ENCODE measurements at regions not wholly inside any gene's neighbourhood (a gene's known extent, or its start where the extent isn't known, plus 50 kb on each side); places are given as distances from the start of the nearest gene placed in this dataset.
"Not testable (repeated sequence)": the region's sequence is repeated elsewhere in the genome, so short reads cannot be mapped to it uniquely, and the experiment has no call there.

DNA sequence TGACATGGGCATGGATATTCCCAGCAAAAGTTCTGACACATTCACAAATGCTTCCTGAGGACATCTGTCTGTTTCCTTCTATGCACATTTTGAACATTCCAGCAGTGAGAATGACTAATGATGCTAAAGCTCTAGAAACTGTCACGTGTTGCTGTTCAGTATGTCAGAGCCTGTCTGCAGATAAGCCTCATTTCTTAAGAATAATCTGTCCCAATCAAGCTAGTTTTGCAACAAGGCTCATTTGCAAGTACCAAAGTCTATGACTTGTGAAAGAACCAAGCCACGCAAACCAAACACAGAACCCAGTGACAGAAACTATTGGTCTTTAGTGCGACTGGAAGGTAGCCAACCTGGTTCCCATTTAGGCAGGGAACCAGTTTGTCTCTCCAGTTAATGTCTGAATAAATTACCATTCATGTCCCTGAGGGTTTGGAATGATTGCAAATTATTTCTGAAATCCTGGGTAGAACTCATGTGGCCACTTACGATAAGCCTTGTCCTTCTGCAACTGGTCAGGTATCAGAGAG lies 178.5 kb downstream of the C9orf152 start:
- no peak for DNase-seq

DNA sequence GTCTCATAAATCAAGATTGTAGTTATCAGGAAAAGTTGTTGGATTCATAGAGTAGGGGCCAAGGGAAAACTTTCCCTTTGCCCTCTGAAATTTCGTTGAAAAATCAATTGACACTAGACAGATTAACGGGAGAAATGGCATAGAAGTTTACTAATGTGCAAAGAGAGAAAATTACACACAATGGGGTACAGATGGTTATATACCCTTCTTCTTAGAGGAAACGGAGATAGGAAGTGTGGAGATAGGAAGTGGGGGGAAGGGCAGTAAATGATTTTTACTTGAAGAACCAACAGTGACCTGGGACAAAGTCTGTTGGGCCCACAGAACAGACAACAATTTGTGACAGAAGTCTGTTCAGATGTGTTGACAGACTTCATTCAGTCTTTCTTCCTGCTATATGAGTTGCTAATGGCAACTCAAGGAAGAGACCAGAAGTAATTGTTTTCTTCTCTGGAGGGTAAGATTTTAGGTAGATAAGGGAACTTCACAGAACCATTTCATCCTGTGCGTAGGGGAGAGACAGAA lies 177.9 kb downstream of the C9orf152 start:
- DNase-seq: no peak

DNA sequence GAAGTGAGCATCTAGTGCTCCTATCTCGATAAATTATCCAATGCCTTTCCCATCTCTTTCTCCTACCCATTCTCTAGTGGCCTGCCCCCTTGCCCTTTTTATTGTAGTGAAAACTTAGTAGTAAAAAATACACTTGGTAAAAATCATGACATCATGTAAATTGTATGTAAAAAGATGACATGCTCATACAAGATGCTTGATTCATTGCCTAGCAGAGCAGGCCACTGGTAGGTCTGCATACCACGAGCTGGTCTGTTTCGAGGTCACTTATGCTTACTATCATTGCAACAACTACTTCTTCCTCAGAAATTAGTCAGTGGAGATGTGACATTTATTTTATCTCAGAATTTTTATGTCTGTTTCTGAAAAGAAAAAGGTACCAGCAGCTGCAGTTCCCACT lies 177.3 kb downstream of the C9orf152 start:
- DNase-seq: no peak

DNA sequence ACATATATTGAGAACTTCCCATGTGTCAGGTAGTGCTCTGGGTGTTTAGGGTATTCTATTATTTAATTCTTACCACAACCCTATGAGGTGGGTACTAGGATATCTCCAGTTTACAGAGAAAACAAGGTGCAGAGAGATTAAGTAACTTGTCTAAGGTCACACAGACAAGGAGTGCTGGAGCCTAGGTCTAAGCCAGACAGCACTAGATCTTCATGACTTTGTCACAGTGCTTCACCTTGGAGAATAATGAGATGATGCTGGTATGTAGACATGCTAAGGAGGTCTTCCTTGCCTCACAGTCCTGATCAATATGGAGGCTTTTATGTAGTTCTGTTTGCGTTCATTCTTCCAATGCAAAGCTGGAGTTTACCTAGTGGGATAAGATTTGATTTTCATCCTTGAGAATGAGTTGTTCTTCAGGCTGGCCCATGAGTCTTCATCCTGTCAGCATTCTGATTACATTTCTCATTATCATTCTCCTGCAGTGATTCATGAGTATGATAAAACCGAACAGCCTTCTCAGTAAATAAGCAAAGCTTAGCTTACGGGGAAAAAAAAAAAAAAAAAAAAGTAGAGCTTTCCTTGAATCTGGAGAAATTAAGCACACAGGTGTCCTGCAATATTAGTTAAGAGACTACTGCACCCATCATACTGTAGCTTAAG lies 176.3 kb downstream of the C9orf152 start:
- DNase-seq: no peak

DNA sequence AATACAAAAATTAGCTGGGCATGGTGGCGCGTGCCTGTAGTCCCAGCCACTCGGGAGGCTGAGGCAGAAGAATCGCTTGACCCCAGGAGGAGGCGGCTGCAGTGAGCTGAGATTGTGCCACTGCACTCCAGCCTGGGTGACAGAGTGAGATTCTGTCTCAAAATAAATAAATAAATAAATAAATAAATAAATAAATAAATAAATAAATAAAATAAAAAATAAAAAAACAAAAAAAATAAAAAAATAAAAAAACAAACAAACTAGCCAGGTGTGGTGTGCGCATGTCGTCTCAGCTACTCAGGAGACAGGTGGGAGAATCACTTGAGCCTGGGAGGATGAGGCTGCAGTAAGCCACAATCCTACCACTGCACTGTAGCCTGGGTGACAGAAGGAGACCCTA lies 175.4 kb downstream of the C9orf152 start:
- not testable (repeated sequence) for DNase-seq

DNA sequence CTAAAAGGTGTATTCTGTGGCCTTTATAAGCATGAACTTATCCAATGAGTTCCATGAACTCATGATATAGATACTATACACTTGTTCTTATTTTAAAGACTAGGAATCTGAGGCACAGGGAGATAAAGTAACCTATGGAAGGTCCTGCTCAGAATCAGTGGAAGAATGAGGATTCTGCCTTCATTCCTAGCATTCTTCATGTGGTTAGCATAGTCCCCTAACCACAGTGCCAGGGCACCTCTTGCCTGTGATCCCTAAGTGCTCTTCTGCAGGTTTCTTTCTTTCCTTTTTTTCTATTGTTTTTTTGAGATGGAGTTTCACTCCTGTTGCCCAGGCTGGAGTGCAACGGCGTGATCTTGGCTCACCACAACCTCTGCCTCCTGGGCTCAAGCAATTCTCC lies 174.1 kb downstream of the C9orf152 start:
- DNase-seq: no peak

DNA sequence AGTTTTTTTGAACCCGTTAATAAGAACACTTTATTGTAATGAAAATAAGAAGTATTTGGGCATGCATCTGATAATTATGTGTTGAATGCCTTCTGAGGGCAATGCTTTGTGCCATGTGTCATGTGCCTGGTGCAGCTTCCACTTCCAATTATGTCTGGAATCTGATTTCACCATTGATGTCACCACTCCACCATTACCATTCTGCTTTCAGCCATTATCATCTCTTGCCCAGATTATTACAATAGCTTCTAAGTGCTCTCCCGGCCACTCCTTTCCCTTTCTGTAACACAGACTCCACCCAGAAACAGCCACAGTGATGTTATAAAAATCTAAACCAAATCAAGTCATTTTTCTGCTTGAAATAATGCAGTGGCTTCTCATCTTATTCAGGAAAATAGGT lies 171.7 kb downstream of the C9orf152 start:
- no peak for DNase-seq

DNA sequence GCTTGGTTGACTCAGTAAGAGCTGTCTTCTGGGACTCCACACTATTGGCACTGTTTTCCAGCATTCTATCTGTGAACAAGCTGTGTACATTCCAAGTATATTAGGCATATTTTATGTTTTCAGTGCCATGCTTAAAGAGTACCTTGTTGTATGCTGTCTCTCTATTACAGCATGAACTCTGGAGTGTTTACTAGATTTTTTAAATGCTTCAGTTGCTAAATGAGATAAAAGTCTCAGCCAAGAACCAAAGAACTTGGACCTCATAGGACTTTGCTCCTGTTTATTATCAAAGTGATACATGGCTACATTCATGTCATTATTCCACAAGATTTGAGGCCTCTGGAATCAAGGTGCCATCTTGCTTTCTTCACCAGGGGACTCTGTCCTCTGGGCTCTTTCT lies 167.2 kb downstream of the C9orf152 start:
- no peak for DNase-seq

DNA sequence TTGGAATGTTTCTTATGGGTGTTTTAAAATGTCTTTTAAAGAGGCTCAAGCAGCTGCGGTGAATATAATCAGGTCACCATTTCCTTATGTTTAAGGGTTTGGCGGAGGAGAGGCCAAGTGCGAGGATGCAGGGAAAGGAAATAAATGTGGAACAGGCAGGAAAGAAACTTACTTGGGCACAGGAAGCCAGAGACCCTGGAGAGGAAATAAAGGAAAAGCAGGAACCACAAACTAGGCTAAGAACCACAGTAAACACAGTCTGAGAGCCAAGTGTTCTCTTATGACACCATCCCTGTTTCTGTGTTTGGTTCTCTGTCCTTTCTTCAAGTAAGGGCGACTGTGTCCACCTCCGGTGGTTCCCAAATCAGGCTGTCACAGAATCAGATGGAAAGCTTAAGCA lies 166.5 kb downstream of the C9orf152 start:
- DNase-seq: no peak

DNA sequence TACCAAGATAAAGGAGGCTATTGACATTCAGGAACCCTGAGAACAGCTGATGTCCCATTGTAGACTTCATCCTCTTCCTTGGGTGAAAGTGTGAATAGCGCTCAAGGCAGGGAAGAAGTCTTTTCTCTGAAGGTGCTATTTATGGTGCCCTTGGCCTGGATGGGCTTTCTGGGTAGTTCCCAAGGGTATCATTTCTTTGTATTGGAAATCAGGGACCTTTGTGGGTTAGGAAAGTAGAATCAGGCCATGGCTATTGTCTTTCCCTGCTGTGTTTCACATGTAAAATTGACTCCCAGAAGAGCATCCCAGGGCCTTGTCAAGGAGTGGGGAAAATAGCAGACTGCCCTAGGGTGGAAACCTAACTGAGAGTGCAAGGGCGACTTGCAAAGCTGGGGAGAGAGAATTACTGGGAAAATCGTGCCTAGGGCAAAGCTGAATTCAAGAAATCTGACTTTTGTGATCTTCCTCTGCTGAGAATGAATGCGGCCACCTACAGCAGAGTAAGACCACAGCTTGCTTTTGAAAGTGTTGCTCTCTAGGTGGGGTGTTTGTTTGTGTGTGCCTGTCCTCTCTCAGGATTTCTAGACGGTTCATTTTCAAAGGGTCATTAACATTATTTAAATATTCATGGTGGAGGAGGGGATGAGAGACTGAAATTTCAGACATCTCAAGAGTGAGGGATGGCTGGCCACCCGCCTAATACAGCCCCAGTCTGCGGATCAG lies 160.6 kb downstream of the C9orf152 start:
- no peak for DNase-seq

DNA sequence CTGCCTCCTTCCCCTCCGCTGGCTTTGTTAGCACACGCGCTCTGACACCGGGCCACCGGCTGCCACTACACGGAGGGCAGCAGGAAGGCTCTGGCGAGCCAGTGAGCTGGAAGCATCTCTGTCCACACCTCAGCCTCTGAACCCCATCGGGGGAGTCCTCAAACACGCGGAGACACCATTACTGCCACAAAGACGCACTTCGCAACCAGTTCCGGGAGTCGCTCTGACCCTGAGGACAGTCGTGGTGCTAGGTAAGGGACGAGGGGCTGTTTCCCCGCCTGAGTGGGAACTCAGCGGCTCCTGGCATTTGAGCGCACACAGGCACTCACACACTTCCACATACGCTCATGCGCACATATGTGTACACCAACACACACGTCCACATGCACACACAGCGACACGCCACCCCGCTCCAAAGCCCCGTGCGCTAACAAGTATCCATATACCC lies 160.0 kb downstream of the C9orf152 start:
- DNase-seq: peak; percentile 14

DNA sequence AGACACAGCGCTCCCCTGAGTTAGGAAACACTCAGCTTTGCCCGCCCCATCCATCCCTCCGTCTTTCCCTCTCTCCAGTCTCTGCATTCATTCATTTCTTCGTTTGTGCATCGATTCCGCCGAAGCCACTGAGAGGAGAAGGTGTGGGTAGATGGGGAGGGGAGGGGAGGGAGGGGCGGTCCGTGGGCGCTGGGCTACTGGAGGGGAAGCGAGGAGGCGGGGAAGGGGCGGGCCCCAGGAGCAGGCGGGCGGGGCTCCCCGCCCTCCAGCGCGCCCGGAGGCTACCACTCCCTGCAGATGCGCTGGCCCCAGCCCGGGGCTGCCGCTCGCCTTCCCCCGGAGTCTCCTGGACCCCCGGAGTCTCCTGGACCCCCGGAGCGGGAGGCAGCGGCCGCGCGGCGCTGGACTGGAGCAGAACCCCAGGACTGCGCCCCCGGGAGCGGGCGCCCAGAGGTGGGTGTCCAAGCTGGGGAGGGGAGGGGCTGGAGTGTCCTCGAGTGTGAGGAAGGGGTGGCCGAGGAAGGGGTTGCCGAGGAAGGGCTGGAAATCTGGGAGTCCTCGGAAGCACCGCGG lies 159.5 kb downstream of the C9orf152 start:
- DNase-seq: peak; percentile 88

DNA sequence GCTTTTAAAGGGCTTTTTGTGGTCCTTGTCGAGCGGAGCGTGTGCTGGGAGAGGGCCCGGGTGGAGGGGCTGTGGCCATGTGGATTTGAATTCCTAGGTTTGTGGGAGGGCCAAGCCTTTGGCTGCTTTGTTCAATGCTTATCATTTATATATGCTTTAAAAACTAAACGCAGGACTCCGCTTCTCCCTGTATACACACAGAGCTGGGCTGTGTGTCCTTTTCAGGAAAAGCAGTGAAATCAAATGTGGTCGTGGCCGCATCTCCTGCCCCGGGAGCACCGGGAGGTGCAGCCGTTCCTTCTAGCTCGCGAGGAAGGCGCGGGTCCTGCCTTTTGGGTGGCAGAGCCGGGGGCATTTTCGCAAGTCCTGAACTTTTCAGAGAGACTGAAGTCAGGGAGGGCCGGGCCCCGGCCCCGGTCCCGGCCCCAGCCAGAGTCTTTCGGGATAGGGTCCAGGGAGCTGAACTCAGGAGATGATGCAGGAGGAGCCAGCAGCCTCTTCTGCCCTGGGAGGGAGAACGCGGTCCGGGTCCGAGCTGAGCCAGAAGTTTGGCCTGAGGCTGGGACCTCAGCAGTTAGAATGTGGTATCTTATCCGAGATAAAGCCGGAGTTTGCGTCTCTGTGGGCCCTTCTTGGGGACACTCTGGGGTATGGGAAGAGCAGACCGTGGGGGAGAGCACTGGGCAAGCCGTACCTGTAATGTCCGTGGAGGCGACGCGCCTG lies 158.8 kb downstream of the C9orf152 start:
- peak; percentile 10 for DNase-seq

DNA sequence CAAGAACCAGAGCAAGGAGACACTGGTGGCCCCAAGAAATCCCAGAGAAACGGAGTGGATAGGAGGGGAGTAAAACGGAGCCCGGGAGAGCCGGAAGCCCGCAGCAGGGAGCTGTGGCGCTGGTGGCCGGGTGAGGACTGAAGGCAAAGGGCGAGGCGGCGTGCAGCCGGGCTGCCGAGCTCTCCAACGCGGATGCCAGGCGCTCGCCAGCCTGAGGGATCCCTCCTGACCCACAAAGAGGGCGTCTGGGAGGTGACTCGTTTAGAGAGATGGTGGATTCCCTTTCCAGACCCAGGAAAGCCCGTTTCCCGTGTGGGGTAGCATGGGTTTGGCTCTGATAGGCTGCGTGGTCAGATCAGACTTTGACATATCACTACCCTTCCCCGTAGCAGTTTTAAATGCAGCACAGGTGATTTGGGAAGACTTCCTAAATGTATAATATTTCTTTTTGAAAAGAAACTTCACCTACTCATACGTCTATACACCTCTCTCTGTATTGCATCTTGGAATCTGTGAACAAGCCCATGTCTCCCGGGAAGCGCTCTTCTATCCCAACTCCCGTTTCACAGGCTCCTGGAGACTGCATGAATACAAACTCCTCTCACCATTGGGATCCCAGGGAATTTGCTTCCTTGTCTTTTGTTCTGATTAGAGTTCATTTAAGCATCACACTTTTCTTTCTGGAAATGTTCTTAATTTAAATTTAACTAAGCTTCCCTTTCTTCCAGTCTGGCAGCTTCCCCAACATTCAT lies 158.1 kb downstream of the C9orf152 start:
- peak; percentile 14 for DNase-seq

DNA sequence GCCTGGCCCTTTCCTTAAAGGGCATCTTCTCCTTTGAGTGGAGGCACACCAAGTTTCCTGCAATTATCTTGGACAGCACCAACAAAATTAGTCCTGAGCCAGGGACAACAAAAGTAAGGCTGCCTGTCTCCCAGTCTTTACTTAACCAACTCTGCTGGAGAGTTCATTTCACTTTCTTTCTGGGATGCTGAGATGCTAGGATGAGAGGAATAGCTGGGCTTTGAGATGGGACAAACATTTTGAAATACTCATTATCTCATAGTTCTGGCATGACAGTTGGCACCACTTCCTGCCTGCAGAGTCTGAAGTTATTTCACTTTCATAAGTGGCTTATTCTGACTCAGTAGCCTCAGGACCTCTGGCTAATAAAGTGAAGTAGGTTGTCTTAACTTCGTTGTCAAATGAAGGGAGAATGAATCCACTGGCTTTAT lies 157.0 kb downstream of the C9orf152 start:
- DNase-seq: peak; percentile 13

DNA sequence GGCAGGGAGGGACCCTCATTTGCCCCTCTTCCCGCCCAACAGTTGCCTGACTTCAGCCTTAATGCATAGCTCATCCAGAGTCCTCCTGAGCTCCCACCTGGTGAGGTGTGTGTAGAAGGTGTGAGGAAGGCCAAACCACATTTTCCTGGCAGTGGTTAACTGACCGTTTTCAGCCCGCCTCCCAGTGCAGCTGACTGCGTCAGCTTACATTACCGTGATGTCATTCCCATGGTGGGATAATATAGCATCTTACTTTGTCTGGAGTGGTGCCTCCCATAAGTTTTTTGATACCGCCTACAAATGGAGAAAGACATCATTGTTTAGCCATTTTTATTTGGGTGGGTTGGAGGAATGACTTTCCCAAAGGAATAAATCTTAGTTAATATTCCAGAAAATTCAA lies 151.9 kb downstream of the C9orf152 start:
- DNase-seq: no peak

DNA sequence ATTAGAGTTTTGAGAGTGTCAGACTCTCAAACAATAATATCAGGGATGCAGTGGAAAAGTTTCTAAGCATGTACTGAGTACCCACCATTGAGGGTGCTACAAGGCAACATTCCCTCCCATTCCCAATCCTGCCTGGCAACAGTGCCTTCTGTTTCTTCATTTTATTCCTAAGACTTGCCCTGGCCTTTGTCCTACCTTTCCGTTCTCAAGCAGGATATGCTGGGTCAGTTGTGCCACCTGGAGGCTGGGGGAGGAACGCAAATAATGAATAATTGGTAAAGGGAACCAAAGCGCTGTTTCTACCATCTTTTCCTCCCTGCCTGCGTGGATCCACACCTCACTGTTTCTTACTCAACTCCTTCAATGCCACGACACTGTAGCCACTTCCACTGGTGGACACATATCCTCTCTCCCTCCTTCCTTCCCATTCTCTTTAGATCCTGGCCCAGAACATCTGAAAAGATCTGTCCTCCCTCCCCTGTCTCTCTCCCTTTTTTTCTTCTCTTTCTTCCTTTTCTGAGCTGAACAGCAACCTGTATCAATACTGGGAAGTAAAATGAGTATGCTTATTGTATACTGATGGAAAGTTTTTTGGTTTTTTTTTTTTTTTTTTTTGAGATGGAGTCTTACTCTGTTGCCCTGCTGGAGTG lies 149.5 kb downstream of the C9orf152 start:
- peak; percentile 63 for DNase-seq

DNA sequence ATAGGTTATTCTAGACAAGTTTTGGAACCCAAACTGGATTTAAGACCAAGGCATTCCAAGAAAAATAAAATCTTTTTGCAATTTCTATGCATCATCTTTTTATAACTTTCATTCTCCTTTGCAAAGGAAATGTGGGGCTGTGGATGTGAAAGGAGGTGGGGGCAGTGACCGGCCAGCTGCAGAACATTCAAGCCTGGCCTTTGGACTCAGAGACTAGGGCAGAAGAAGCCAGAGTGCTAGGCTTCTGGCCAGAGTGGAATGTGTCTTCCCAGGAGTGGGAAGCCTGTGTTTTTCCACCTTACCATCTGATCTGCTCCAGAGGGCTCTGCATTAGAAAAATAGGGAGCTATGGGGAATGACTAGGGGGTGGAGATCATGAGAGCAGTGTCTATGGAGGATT lies 148.5 kb downstream of the C9orf152 start:
- DNase-seq: no peak

DNA sequence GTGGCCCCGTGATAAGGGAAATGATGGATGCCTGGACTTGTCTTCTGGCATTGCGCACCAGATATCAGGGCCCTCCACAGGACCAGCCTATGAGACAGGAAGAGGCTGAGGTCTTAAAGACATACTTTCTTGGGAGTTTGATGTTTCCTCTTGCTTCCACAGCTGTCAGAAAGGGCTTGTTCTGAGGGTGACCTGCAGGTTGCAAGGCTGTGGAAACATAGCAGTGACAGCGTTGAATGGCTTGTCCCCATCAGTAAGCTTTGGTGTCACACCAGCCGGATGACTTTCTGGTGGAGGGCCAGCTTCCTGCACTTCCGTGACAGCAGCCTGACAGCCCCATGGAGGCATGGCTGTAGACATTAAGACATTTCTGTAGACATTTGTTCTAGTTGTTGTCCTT lies 143.2 kb downstream of the C9orf152 start:
- DNase-seq: peak; percentile 5

DNA sequence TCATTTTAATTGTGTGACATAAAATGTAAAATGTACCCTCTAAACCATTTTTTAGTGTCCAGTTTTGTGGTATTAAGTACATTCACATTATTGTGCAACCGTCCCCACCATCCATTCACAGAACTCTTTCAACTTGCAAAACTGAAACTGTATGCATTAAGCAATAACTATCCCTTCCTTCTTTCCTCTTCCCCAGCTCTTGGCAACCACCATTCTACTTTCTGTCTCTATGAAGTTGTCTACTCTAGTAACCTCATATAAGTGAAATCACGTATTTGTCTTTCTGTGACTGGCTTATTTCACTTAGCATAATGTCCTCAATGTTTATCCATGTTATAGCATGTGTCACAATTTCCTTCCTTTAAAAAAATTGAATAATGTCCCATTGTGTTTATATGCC lies 142.4 kb downstream of the C9orf152 start:
- no peak for DNase-seq

DNA sequence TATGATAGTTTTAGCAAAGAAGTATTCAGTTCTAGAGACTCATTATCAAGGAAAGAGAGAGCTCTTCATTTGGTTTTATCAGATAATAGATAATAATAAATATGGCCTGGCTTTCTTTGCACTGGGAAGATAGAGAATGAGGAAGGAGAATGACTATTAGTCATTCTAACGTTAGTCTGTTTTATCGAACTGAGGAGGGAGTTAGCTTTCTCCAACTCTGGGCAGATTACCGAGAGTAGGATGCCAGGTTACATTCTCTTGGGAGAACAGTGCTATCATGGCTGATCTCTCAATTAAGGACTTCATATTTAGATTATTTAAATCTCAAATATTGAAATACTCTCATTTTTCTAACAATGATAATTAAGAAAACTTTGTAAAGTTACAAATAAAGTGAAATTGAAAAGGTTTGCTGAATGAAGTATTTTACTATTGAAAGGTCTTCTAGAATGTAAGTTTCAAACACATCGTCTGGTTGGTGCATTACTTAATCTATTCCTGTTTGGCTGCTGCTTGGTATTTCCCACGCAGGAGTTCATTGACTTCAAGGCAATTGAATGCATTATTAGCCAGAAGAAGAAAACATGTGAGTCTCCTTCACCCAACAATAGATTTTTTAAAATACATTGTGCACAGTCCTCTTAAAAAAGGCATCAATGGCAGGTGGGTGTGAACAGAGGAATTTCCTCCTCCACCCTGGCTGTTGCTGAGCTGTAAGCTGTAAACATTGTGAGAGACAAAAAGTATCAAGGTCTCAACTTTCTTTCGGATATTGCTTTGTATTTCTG lies 140.8 kb downstream of the C9orf152 start:
- DNase-seq: no peak

Measured in CD4-positive, alpha-beta T cell treated with Interleukin-6 for 4 hours (primary cell).